Lung (tissue), 11 donors: ENCODE measurements at regions not wholly inside any gene's neighbourhood (a gene's known extent, or its start where the extent isn't known, plus 50 kb on each side); places are given as distances from the start of the nearest gene placed in this dataset.

Experiments used
- ATAC-seq: fragments of 200-7000 bp; cut with Tn5 transposase; one replicate; pipeline ENCODE4 v1.9.1; 2020; ENCODE audit warnings: moderate number of reproducible peaks; ENCODE audit not compliant: insufficient read depth, low FRiP score
- DNase-seq, 3 donors: peaks; one replicate each; pipeline ENCODE4 v3.0.0-alpha.2; 2013 to 2017
- H3K27ac ChIP-seq, 2 donors: one replicate each; pipeline ENCODE4 v1.5.1; 2013; ENCODE audit warnings: mild to moderate bottlenecking in 2 of 2, moderate library complexity in 2 of 2, control low read depth in 1 of 2, inconsistent platforms in 1 of 2, low read depth in 1 of 2, low read length in 1 of 2
- H3K27me3 ChIP-seq, 3 donors: one replicate each; pipeline ENCODE4 v1.5.1; 2013; ENCODE audit warnings: low read length in 2 of 3; ENCODE audit not compliant: control insufficient read depth in 3 of 3, insufficient read depth in 3 of 3
- H3K36me3 ChIP-seq, 4 donors: one replicate each; pipeline ENCODE4 v1.5.1; 2013; ENCODE audit warnings: low read length in 4 of 4, mild to moderate bottlenecking in 1 of 4, moderate library complexity in 1 of 4; ENCODE audit not compliant: control insufficient read depth in 4 of 4, insufficient read depth in 4 of 4
- H3K4me1 ChIP-seq, 5 donors: one replicate each; pipeline ENCODE4 v1.5.1; 2013; ENCODE audit warnings: low read length in 5 of 5, mild to moderate bottlenecking in 2 of 5, moderate library complexity in 1 of 5; ENCODE audit not compliant: control insufficient read depth in 5 of 5, insufficient read depth in 5 of 5
- H3K4me3 ChIP-seq: one replicate; pipeline ENCODE4 v1.5.1; 2013; ENCODE audit warnings: mild to moderate bottlenecking, control low read depth, moderate library complexity
- H3K9ac ChIP-seq, 2 donors: one replicate each; pipeline ENCODE4 v1.5.1; 2013; ENCODE audit warnings: low read length in 2 of 2, control low read depth in 1 of 2; ENCODE audit not compliant: insufficient read depth in 1 of 2
- H3K9me3 ChIP-seq, 4 donors: one replicate each; pipeline ENCODE4 v1.5.1; 2013; ENCODE audit warnings: low read length in 3 of 4, mild to moderate bottlenecking in 1 of 4, moderate library complexity in 1 of 4; ENCODE audit not compliant: control insufficient read depth in 4 of 4, insufficient read depth in 3 of 4
- CTCF ChIP-seq: IDR thresholded peaks from 2 replicates; pipeline ENCODE4 v1.5.1; 2012; ENCODE audit warnings: mild to moderate bottlenecking; ENCODE audit errors: control extremely low read depth, extremely low read depth
- WGBS, 2 donors: extraction: QIAGEN DNeasy Blood & Tissue Kit; methylation state at CpG; one replicate each; pipeline ENCODE4 v1.1.7; 2013; 5-methylcytosine and 5-hydroxymethylcytosine counted together
- donor health status: control.
- donor health status: control.
- donor health status: Bipolar disorder and iron deficiency.
- donor health status: healthy.
- donor health status: DM: yes; HTN: yes; CAD: no.

- no peak overlapping the region for H3K27ac ChIP-seq
- H3K27me3 ChIP-seq = no peaks in the 10 kb centered on the region
- H3K9ac ChIP-seq = no peak overlapping the region
- H3K4me3 ChIP-seq = no peak overlapping the region
- WGBS, 2 donors = 86 to 87% methylated on average over 3 of the region's 3 CpGs
- H3K9me3 ChIP-seq = no peaks in the 10 kb centered on the region
- no peaks in the 10 kb centered on the region for H3K4me1 ChIP-seq
- ATAC-seq = no peak
- no peak for TF ChIP-seq CTCF
- no peak for DNase-seq
- H3K36me3 ChIP-seq = no peaks in the 10 kb centered on the region
These were observed 398.4 kb upstream of the CWC22 start for GRCh38 chr2:180405520-180405919.

- Histone ChIP-seq H3K9me3 (peaks cover 0 to 3% (median 0%) of the 10 kb centered on the region in 4 donors), H3K27ac (no peak overlapping the region), H3K27me3 (no peaks in the 10 kb centered on the region), H3K36me3 (no peaks in the 10 kb centered on the region), H3K4me3 (no peak overlapping the region), H3K4me1 (no peaks in the 10 kb centered on the region), H3K9ac (no peak overlapping the region)
- TF ChIP-seq CTCF = no peak
- no peak for DNase-seq
- no peak for ATAC-seq
These were observed 387.2 kb upstream of the CWC22 start for GRCh38 chr2:180394305-180394704.

- TF ChIP-seq CTCF = no peak
- H3K4me1 ChIP-seq = peaks cover 0 to 12% (median 0%) of the 10 kb centered on the region in 5 donors
- H3K9ac ChIP-seq = no peak overlapping the region
- ATAC-seq (no peak), DNase-seq (peak; percentile 15 to 91 (median 89))
- no peak overlapping the region for H3K27ac ChIP-seq
- no peak overlapping the region for H3K4me3 ChIP-seq
- no peaks in the 10 kb centered on the region for H3K9me3 ChIP-seq
- H3K36me3 ChIP-seq = no peaks in the 10 kb centered on the region
- 22 to 52% methylated on average over 2 of the region's 2 CpGs for WGBS, 2 donors
- no peaks in the 10 kb centered on the region for H3K27me3 ChIP-seq
These were observed 378.6 kb upstream of the CWC22 start for GRCh38 chr2:180385601-180386201.

GRCh38 chr2:180376066-180376465 is 369.0 kb upstream of the CWC22 start:
- Histone ChIP-seq H3K36me3 (no peaks in the 10 kb centered on the region), H3K27me3 (no peaks in the 10 kb centered on the region), H3K4me3 (no peak overlapping the region), H3K4me1 (peaks cover 0 to 20% (median 0%) of the 10 kb centered on the region in 5 donors), H3K9ac (no peak overlapping the region), H3K9me3 (peaks cover 0 to 4% (median 0%) of the 10 kb centered on the region in 4 donors), H3K27ac (no peak overlapping the region)
- no peak for ATAC-seq
- no peak for TF ChIP-seq CTCF
- peak; percentile 55 to 96 (median 94) for DNase-seq
- WGBS, 2 donors = 73 to 75% methylated on average over 3 of the region's 3 CpGs
